Heart left ventricle (tissue), 16 donors: ENCODE measurements at regions not wholly inside any gene's neighbourhood (a gene's known extent, or its start where the extent isn't known, plus 50 kb on each side); places are given as distances from the start of the nearest gene placed in this dataset.

Experiments
- ATAC-seq, 4 donors: fragments of 200-7000 bp; cut with Tn5 transposase; one replicate each; pipeline ENCODE4 v1.9.1; 2020 to 2022; ENCODE audit warnings: moderate library complexity in 4 of 4, mild to moderate bottlenecking in 3 of 4, moderate number of reproducible peaks in 1 of 4
- DNase-seq, 5 donors: peaks; one replicate each; pipeline ENCODE4 v3.0.0-alpha.2; 2020
- H3K27ac ChIP-seq, 12 donors: fragments of 200-600 bp; sonication (generic) in 4 of 12; one replicate each; pipeline versions ENCODE4 v1.5.0 to v1.8.0; 2016 to 2022; ENCODE audit warnings: mild to moderate bottlenecking in 2 of 12
- H3K27me3 ChIP-seq, 9 donors: fragments of 200-600 bp; sonication (generic) in 2 of 9; one replicate each; pipeline versions ENCODE4 v1.5.1 to v1.8.0; 2016 to 2022; ENCODE audit warnings: mild to moderate bottlenecking in 3 of 9
- H3K36me3 ChIP-seq, 9 donors: fragments of 200-600 bp; sonication (generic) in 2 of 9; one replicate each; pipeline versions ENCODE4 v1.5.0 to v1.8.0; 2018 to 2022; ENCODE audit warnings: mild to moderate bottlenecking in 2 of 9
- H3K4me1 ChIP-seq, 12 donors: fragments of 200-600 bp; sonication (generic) in 4 of 12; one replicate each; pipeline versions ENCODE4 v1.5.0 to v1.8.0; 2016 to 2022; ENCODE audit warnings: mild to moderate bottlenecking in 3 of 12
- H3K4me3 ChIP-seq, 12 donors: fragments of 200-600 bp; sonication (generic) in 4 of 12; one replicate each; pipeline versions ENCODE4 v1.5.0 to v1.8.0; 2017 to 2022; ENCODE audit warnings: mild to moderate bottlenecking in 9 of 12, moderate library complexity in 4 of 12
- H3K9me3 ChIP-seq, 12 donors: fragments of 200-600 bp; sonication (generic) in 4 of 12; one replicate each; pipeline versions ENCODE4 v1.5.0 to v1.8.0; 2016 to 2022; ENCODE audit warnings: mild to moderate bottlenecking in 1 of 12
- POLR2A ChIP-seq, 2 donors: fragments of 450-650 bp; IDR thresholded peaks; one replicate each; pipeline ENCODE4 v1.6.1; 2017; ENCODE audit warnings: antibody characterized with exemption in 2 of 2, mild to moderate bottlenecking in 2 of 2, moderate library complexity in 2 of 2
- WGBS, 4 donors: extraction: QIAGEN DNeasy Blood & Tissue Kit in 2 of 4; methylation state at CpG; one replicate each; pipeline versions ENCODE4 v1.1.5 to v1.1.7; 2013 to 2018; 5-methylcytosine and 5-hydroxymethylcytosine counted together
- intact Hi-C, 10 donors: fragments of 100-400 bp; cut with DNase I; formaldehyde crosslinking; loops; one replicate each; pipeline versions ENCODE4 v1.11.1 to v1.14.2; 2022
- TF ChIP-seq, protein P1 (sequence below), 12 donors: fragments of 200-600 bp; sonication (generic) in 4 of 12; IDR thresholded peaks; one replicate each; pipeline versions ENCODE4 v1.5.0 to v1.8.0; 2018 to 2022; ENCODE audit warnings: antibody characterized with exemption in 12 of 12, mild to moderate bottlenecking in 5 of 12
- donor health status: ischemic (EF 13 %, LVEDD 7.1; RV severe dilation, severe dysfunction).
- donor health status: healthy with polysubstance abuse.
- donor health status: DM: no; HTN: yes; CAD: no.
- donor health status: DM: no; HTN: no; CAD: no.
- donor health status: ischemic (EF 25% LVEDD 6.9; RV normal size, moderate dysfunction).
- donor health status: ischemic (EF 25% LVEDD 5.7; RV mildly dilated, moderate dysfunction).
- donor health status: healthy.
- donor health status: DM: yes; HTN: yes; CAD: no.
- donor health status: ischemic (EF 35%, LVEDD 5.7; RV mildly dilated, moderate dysfunction).
- donor health status: nonischemic (EF 11% LVEDD 7.7; RV severe dilation, severe dysfunction).
- donor health status: DM: yes; HTN: yes; CAD: no.
- donor health status: PGD.
- donor health status: ischemic (EF 29% LVEDD 5.4; RV normal size, mild dysfunction).
- donor health status: nonischemic (EF 23%, LVEDD 6.1; RV moderate dilation, normal function).

DNA sequence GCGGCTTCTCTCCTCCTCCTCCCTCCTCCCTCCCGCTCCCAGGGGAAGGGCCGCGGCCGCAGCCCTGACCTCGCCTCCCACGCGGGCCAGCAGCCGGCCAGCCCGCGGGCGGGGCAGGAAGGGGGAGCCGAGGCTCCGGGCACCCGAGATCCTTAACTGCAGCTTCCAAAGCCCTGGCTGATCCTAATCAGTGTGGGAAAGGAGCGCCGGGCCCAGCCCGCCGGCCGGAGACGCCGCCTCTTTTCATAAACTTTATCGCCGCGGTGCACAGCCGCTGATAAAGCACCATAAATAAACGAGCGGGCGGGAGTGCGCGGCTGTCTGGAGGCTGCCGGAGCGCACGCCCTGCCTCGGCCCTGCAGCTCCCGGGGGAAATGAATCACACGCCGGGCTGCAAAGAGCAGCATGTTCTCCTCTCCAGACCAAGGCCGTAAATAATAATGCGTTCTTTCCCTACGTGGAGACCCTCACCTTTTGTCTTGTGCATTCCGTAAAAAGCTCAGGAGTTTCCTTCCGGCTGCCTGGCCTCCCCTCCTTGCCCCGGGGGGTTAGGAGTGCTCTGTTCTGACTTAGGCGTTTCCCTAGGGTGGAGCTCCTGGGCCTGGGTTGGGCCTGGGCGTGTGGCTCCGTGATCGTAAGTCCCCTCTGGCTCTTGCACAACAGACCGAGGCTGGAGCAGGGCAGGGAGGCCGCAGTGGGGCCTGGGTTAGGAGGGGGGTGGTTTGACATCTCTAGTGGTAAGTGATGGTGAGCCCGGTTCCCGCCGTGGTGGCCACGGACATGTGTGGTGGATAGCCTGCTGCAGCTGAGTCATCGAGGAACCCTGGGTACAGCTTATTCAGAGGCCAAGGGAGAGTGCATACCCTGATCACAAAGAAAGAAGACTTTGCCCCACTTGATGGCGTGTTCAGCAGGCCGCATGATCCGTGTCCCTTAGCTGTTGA, 132.6 kb upstream of the HES1 start:
- DNase-seq (peak; percentile 92 to 95 (median 93)), ATAC-seq (peak; percentile 85 to 95 (median 94))
- H3K4me1 ChIP-seq, result peaks cover 0 to 42% (median 31%) of the 10 kb centered on the region in 12 donors
- H3K27me3 ChIP-seq, result peaks cover 0 to 13% (median 0%) of the 10 kb centered on the region in 9 donors
- peak overlapping the region; percentile 40 to 85 (median 74) for H3K27ac ChIP-seq
- WGBS, 4 donors, result 6 to 8% (median 7%) methylated on average over 52 to 58 of the region's 58 CpGs
- no peaks in the 10 kb centered on the region for H3K9me3 ChIP-seq
- H3K36me3 ChIP-seq, result no peaks in the 10 kb centered on the region
- TF ChIP-seq, protein P1, sequence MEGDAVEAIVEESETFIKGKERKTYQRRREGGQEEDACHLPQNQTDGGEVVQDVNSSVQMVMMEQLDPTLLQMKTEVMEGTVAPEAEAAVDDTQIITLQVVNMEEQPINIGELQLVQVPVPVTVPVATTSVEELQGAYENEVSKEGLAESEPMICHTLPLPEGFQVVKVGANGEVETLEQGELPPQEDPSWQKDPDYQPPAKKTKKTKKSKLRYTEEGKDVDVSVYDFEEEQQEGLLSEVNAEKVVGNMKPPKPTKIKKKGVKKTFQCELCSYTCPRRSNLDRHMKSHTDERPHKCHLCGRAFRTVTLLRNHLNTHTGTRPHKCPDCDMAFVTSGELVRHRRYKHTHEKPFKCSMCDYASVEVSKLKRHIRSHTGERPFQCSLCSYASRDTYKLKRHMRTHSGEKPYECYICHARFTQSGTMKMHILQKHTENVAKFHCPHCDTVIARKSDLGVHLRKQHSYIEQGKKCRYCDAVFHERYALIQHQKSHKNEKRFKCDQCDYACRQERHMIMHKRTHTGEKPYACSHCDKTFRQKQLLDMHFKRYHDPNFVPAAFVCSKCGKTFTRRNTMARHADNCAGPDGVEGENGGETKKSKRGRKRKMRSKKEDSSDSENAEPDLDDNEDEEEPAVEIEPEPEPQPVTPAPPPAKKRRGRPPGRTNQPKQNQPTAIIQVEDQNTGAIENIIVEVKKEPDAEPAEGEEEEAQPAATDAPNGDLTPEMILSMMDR (IDR thresholded peaks at IDR 0.05), result no peak
- TF ChIP-seq POLR2A (IDR thresholded peaks at IDR 0.05), result no peak
- H3K4me3 ChIP-seq, result peak overlapping the region in 11 of 12 donors; percentile 1 to 54 (median 51)
- intact Hi-C loops, result loop anchor here (1.0 to 10.0 kb wide), 19 partner anchors 67 to 311 kb away; partner anchors contain the start of gene HES1 (in 4 of the 10)

DNA sequence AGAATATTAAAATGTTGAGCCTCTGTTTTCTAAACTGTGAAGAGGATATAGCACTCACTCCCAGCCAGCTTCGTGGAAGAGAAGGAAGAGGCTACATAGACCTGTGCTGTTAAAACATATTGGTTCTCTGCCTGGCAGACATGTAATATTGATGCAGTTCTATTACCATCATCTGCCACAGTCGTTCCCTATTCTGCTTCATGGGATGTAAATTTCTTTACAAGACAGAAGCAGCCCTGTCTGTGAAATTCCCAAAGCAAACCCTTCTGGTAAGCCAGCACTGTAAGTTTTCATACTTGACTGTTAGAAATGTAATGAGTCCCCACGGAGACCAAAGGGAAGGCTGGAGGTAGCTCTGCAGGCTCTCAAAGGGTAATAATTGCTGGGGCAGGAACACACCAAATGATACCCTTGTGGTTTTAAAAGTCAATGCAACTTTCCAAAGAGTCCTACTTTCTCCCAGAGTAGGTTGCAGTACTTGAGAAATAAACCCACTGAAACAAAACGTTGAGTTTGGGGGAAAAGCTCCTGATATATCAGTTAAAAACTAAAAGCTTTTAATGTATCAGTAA, 129.9 kb upstream of the HES1 start:
- Histone ChIP-seq H3K4me1 (peaks cover 0 to 48% (median 28%) of the 10 kb centered on the region in 12 donors), H3K36me3 (no peaks in the 10 kb centered on the region), H3K27me3 (peaks cover 0 to 25% (median 0%) of the 10 kb centered on the region in 9 donors), H3K4me3 (no peak overlapping the region), H3K27ac (no peak overlapping the region), H3K9me3 (no peaks in the 10 kb centered on the region)
- TF ChIP-seq POLR2A (IDR thresholded peaks at IDR 0.05), result no peak
- TF ChIP-seq, protein P1 (IDR thresholded peaks at IDR 0.05), result no peak
- intact Hi-C loops, result loop anchor here in 9 of 10 donors (5.0 to 10.0 kb wide), 7 partner anchors 69 to 309 kb away; partner anchors contain the start of gene HES1 (in 1 of the 9)
- ATAC-seq (no peak), DNase-seq (no peak)
- whole genome bisulfite sequencing, 4 donors, result 80 to 86% (median 86%) methylated on average over 4 of the region's 4 CpGs

DNA sequence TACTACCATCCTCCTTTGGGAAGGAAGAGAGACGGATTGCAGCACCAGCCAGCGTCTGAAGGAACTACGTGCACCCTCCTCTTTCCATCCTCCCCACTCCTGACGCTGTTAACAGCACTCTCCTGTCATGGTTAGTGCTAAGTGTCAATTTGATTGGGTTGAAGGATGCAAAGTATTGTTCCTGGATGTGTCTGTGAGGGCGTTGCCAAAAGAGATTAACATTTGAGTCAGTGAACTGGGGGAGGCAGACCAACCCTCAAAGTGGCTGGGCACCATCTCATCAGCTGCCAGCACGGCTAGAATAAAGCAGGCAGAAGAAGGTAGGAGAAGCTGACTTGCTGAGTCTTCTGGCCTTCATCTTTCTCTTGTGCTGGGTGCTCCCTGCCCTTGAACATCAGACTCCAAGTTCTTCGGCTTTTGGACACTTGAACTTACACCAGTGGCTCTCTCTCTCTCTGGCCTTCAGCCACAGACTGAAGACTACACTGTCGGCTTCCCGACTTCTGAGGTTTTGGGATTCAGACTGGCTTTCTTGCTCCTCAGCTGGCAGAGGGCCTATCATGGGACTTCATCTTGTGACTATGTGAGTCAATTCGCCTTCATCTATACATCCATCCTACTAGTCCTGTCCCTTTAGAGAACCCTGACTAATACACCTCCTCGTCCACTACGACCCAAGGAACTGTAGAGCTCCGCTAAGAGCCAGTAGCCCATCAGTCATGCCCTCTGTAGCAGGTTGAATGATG, 128.2 kb upstream of the HES1 start:
- Histone ChIP-seq H3K9me3 (no peaks in the 10 kb centered on the region), H3K36me3 (no peaks in the 10 kb centered on the region), H3K27ac (no peak overlapping the region), H3K4me1 (peaks cover 0 to 40% (median 22%) of the 10 kb centered on the region in 12 donors), H3K27me3 (peaks cover 0 to 37% (median 0%) of the 10 kb centered on the region in 9 donors), H3K4me3 (no peak overlapping the region)
- peak in 1 of 5 donors; percentile 41 for DNase-seq
- 64 to 84% (median 73%) methylated on average over 13 of the region's 13 CpGs for WGBS, 4 donors
- intact Hi-C loops, result loop anchor here in 9 of 10 donors (5.0 to 10.0 kb wide), 7 partner anchors 67 to 307 kb away; partner anchors contain the start of gene HES1 (in 1 of the 9)
- TF ChIP-seq, protein P1 (IDR thresholded peaks at IDR 0.05), result no peak
- TF ChIP-seq POLR2A (IDR thresholded peaks at IDR 0.05), result no peak
- peak in 1 of 4 donors; percentile 34 for ATAC-seq
